ENCODE measurements at regions not wholly inside any gene's neighbourhood (a gene's known extent, or its start where the extent isn't known, plus 50 kb on each side); places are given as distances from the start of the nearest gene placed in this dataset.

- H3K9me2 ChIP-seq (ENCODE audit: insufficient read depth) = no peaks in the 10 kb centered on the region
- H3K9me3 ChIP-seq (ENCODE audit: low read depth) = no peaks in the 10 kb centered on the region
These were observed 301.4 kb upstream of the IRX3 start for GRCh38 chr16:54588026-54588425.

DNA sequence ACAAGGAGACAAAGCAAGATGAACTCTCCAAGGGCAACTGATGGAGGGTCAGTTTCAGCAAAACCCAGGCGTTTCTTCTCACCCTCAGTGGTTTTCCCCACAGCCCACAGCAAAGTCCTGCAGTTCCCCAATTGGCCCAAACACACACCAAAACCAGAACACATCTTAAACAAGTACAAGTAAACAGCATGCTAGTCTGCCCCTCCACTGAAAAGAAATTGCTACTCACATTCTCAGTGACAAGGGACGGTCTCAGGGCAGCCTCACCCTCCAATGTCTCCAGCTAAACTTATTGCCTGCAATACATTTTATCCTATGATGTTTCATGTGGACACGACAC lies 300.6 kb upstream of the IRX3 start:
- H3K9me3 ChIP-seq (ENCODE audit: low read depth) = no peaks in the 10 kb centered on the region
- H3K4me3 ChIP-seq = no peak overlapping the region
- TF ChIP-seq EZH2phosphoT487 (IDR thresholded peaks at IDR 0.05; ENCODE audit: insufficient read depth, low read depth) (no peak), EZH2 (IDR thresholded peaks at IDR 0.05; ENCODE audit: insufficient read depth, poor library complexity, severe bottlenecking) (no peak)
- no peak for DNase-seq
- no peak overlapping the region for H2AFZ ChIP-seq
- in situ Hi-C loops (cut with MboI) = no loop called here
- no peaks in the 10 kb centered on the region for H3K79me2 ChIP-seq (ENCODE audit: insufficient read depth)
- no peaks in the 10 kb centered on the region for H3K9me2 ChIP-seq (ENCODE audit: insufficient read depth)
- no peak overlapping the region for H3K27ac ChIP-seq
- no peaks in the 10 kb centered on the region for H3F3A ChIP-seq (ENCODE audit: insufficient read depth)
- no peaks in the 10 kb centered on the region for H3K27me3 ChIP-seq (replicated peaks; ENCODE audit: insufficient read depth)
- no peak overlapping the region for H3K4me2 ChIP-seq (ENCODE audit: unreplicated experiment)
- H3K9ac ChIP-seq = no peak overlapping the region
- H4K20me1 ChIP-seq (ENCODE audit: insufficient read depth) = no peaks in the 10 kb centered on the region
- H3K36me3 ChIP-seq (ENCODE audit: low read depth) = no peaks in the 10 kb centered on the region
- no peaks in the 10 kb centered on the region for H3K4me1 ChIP-seq (ENCODE audit: insufficient read depth)
- 53 to 60% methylated on average over 3 of the region's 3 CpGs for WGBS, 2 experiments (ENCODE audit: low coverage in 1 of 2, low lambda C conversion rate in 2 of 2, missing lambda C conversion rate in 2 of 2)

More at GRCh38 chr16:54588026-54588425, 301.4 kb upstream of the IRX3 start:
- no peak overlapping the region for H3K4me3 ChIP-seq
- no peak overlapping the region for H3K27ac ChIP-seq
- in situ Hi-C loops (cut with MboI) = no loop called here
- 59 to 63% methylated on average over 5 of the region's 5 CpGs for WGBS, 2 experiments (ENCODE audit: low coverage in 1 of 2, low lambda C conversion rate in 2 of 2, missing lambda C conversion rate in 2 of 2)
- TF ChIP-seq EZH2phosphoT487 (IDR thresholded peaks at IDR 0.05; ENCODE audit: insufficient read depth, low read depth) (no peak), EZH2 (IDR thresholded peaks at IDR 0.05; ENCODE audit: insufficient read depth, poor library complexity, severe bottlenecking) (no peak)
- H3K4me1 ChIP-seq (ENCODE audit: insufficient read depth) = no peaks in the 10 kb centered on the region
- H4K20me1 ChIP-seq (ENCODE audit: insufficient read depth) = no peaks in the 10 kb centered on the region
- no peak overlapping the region for H3K9ac ChIP-seq
- DNase-seq = no peak
- H3K79me2 ChIP-seq (ENCODE audit: insufficient read depth) = no peaks in the 10 kb centered on the region
- no peaks in the 10 kb centered on the region for H3F3A ChIP-seq (ENCODE audit: insufficient read depth)
- no peaks in the 10 kb centered on the region for H3K36me3 ChIP-seq (ENCODE audit: low read depth)
- H3K27me3 ChIP-seq (replicated peaks; ENCODE audit: insufficient read depth) = no peaks in the 10 kb centered on the region
- no peak overlapping the region for H2AFZ ChIP-seq
- H3K4me2 ChIP-seq (ENCODE audit: unreplicated experiment) = no peak overlapping the region

GRCh38 chr16:54586474-54587175 lies 300.0 kb upstream of the IRX3 start:
- Histone ChIP-seq H3K4me2 (ENCODE audit: unreplicated experiment) (no peak overlapping the region), H3F3A (ENCODE audit: insufficient read depth) (no peaks in the 10 kb centered on the region), H2AFZ (no peak overlapping the region), H3K4me1 (ENCODE audit: insufficient read depth) (no peaks in the 10 kb centered on the region), H3K27me3 (replicated peaks; ENCODE audit: insufficient read depth) (no peaks in the 10 kb centered on the region), H3K79me2 (ENCODE audit: insufficient read depth) (no peaks in the 10 kb centered on the region), H4K20me1 (ENCODE audit: insufficient read depth) (no peaks in the 10 kb centered on the region), H3K9me3 (ENCODE audit: low read depth) (no peaks in the 10 kb centered on the region), H3K9me2 (ENCODE audit: insufficient read depth) (no peaks in the 10 kb centered on the region), H3K27ac (no peak overlapping the region), H3K4me3 (no peak overlapping the region), H3K36me3 (ENCODE audit: low read depth) (no peaks in the 10 kb centered on the region), H3K9ac (no peak overlapping the region)
- in situ Hi-C loops (cut with MboI) = no loop called here
- TF ChIP-seq EZH2 (IDR thresholded peaks at IDR 0.05; ENCODE audit: insufficient read depth, poor library complexity, severe bottlenecking) (no peak), EZH2phosphoT487 (IDR thresholded peaks at IDR 0.05; ENCODE audit: insufficient read depth, low read depth) (no peak)
- WGBS, 2 experiments (ENCODE audit: low coverage in 1 of 2, low lambda C conversion rate in 2 of 2, missing lambda C conversion rate in 2 of 2) = 56 to 58% methylated on average over 4 of the region's 4 CpGs
- DNase-seq = no peak

DNA sequence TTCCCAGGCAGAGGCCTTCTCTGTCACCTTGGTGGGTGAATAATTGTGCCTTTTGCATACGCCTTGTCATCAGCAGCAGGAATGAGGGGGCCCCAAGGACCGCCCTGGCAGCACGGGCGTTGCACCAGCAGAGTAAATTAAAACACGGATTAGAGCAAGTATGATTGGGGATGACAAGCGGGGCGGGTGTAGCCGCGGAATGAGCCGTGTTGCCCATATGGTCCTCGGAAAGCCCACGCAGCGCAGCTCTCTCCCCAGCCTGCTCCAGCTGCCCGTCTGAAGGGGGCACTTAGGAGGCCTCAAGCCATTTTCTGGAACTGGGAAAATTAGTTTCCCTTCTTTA lies 299.4 kb upstream of the IRX3 start:
- Histone ChIP-seq H3F3A (ENCODE audit: insufficient read depth) (no peaks in the 10 kb centered on the region), H3K27me3 (replicated peaks; ENCODE audit: insufficient read depth) (no peaks in the 10 kb centered on the region), H3K79me2 (ENCODE audit: insufficient read depth) (no peaks in the 10 kb centered on the region), H3K4me1 (ENCODE audit: insufficient read depth) (no peaks in the 10 kb centered on the region), H3K4me3 (no peak overlapping the region), H2AFZ (no peak overlapping the region), H3K9me3 (ENCODE audit: low read depth) (no peaks in the 10 kb centered on the region), H3K9ac (no peak overlapping the region), H3K36me3 (ENCODE audit: low read depth) (no peaks in the 10 kb centered on the region), H3K4me2 (ENCODE audit: unreplicated experiment) (no peak overlapping the region), H4K20me1 (ENCODE audit: insufficient read depth) (no peaks in the 10 kb centered on the region), H3K9me2 (ENCODE audit: insufficient read depth) (no peaks in the 10 kb centered on the region), H3K27ac (no peak overlapping the region)
- TF ChIP-seq EZH2 (IDR thresholded peaks at IDR 0.05; ENCODE audit: insufficient read depth, poor library complexity, severe bottlenecking) = no peak
- no peak for TF ChIP-seq EZH2phosphoT487 (IDR thresholded peaks at IDR 0.05; ENCODE audit: insufficient read depth, low read depth)
- no peak for DNase-seq
- WGBS, 2 experiments (ENCODE audit: low coverage in 1 of 2, low lambda C conversion rate in 2 of 2, missing lambda C conversion rate in 2 of 2) = 75 to 78% methylated on average over 14 of the region's 14 CpGs
- in situ Hi-C loops (cut with MboI) = no loop called here

Data from GM23248 (cell line).